Left ventricle myocardium superior (tissue), 1 donor: ENCODE measurements at regions not wholly inside any gene's neighbourhood (a gene's known extent, or its start where the extent isn't known, plus 50 kb on each side); places are given as distances from the start of the nearest gene placed in this dataset.

Experiments used
- ATAC-seq: fragments of 200-7000 bp; cut with Tn5 transposase; one replicate; pipeline ENCODE4 v1.9.1; 2020; ENCODE audit warnings: mild to moderate bottlenecking, moderate library complexity
- DNase-seq: peaks from one replicate; pipeline ENCODE4 v3.0.0-alpha.2; 2020
- intact Hi-C: fragments of 100-400 bp; cut with micrococcal nuclease; formaldehyde crosslinking; loops from one replicate; pipeline ENCODE4 v1.11.0; 2022
- donor health status: DM: no; HTN: yes; CAD: no; lungs with severe emphysema.

DNA sequence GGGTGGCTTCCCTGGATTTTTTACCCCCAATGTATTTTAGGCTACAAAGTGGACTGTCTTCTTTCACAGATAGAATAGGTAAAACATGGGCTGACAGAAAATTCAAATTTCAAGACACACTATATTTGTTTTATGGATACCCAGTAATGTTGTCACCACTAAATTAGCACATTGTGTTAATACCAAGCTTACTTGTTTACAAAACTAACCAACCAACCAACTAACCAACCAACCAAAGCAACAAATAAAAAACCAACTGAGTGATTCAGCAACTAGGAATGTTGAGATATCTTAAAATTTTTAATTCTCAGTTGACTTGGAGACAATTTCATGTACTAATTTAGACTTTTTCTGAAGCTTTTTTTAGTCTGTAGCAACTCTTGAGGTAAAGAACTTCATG, 69.3 kb upstream of the CTSC start:
- no peak for DNase-seq
- no peak for ATAC-seq
- intact Hi-C loops, result no loop called here

DNA sequence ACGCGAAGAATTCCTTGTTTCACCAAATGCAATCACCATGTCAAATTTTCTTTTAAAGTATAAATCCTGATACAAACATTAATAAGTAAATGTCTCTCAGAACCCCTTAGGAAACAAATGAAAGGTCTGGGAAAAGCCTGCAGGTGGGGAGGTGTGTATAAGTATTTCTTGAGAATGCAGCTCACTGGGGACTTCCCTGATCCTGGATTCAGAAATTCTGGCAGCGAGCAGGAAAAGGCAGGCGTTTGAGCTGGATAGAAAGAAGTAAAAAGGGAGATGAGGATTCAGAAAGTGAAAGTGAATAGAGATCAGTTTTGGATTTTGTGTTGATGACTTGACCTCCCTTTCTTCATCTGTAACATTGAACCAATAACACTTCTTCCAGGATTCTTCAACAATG, 68.3 kb upstream of the CTSC start:
- intact Hi-C loops, result no loop called here
- no peak for DNase-seq
- ATAC-seq, result no peak

DNA sequence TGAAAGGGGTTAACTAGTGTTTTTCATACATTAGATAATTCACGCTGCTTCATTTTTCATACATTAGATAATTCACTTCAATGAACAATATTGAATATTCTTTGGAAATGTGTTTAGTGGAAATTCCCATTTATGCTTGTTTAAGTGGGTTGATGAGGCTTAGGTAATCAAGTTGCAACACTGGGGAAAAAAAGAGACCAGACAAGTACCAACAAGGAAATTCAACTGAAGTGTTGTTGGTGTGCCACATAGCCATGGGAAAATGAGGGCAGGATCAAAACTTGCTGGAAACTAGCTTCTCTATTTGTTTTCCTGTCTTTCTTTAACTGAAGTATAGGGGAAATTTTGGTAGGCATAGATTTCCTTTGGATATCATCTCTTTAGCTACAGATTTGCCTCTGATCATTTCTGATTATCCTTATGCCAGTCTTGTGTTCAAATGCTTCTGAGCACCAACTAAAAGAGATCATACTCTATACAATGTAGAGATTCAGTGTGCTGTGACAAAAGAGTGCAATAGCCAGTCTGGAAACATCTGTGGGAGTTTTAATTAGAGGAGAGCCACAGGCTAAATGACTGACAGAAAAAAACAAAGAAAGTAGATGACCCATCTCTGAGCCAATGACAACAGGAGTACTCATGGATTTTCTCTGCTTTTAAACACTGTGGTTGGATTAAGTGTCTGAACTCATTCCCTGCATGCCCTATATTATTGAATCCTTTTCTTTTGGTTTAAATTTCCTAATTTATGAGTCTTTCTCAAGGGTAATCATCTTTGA, 67.6 kb upstream of the CTSC start:
- ATAC-seq, result no peak
- intact Hi-C loops, result no loop called here
- no peak for DNase-seq

DNA sequence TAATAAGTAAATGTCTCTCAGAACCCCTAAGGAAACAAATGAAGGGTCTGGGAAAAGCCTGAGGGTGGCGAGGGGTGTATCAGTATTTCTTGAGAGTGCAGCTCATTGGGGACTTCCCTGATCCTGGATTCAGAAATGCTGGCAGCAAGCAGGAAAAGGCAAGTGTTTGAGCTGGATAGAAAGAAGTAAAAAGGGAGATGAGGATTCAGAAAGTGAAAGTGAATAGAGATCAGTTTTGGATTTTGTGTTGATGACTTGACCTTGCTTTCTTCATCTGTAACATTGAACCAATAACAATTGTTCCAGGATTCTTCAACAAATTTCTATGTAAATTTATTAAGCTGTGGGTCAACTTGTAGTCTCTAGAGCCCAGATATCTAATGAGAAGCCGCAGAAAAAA, 66.9 kb upstream of the CTSC start:
- intact Hi-C loops, result no loop called here
- DNase-seq (no peak), ATAC-seq (peak; percentile 14)

GRCh38 chr11:88402784-88403183, 65.2 kb upstream of the CTSC start:
- DNase-seq (no peak), ATAC-seq (no peak)
- intact Hi-C loops, result no loop called here

DNA sequence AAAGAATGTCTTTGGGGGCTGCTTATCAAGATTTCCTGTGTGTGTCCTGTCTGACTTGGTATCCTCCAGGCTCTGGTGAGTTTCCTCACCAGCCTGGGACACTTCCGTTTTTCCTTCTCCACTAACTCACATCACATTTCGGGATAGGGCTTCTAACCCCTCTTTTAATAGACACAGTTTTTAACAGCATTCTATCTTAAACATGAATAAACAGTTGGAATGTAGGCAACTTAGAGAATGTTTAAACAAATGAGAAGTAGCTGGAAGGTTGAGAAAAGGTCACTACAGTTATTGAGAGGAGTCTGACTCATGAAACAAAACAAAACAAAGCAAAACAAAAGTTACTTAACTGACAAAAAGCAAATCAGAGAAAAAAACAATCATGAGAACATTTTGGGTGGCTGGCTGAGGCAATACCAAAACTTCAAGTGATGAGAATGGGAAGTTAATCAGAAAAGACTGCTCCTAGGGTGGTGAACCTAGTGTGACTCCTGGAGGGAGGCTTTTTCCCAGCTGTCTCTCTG, 64.7 kb upstream of the CTSC start:
- DNase-seq (no peak), ATAC-seq (peak; percentile 38)
- intact Hi-C loops, result no loop called here

DNA sequence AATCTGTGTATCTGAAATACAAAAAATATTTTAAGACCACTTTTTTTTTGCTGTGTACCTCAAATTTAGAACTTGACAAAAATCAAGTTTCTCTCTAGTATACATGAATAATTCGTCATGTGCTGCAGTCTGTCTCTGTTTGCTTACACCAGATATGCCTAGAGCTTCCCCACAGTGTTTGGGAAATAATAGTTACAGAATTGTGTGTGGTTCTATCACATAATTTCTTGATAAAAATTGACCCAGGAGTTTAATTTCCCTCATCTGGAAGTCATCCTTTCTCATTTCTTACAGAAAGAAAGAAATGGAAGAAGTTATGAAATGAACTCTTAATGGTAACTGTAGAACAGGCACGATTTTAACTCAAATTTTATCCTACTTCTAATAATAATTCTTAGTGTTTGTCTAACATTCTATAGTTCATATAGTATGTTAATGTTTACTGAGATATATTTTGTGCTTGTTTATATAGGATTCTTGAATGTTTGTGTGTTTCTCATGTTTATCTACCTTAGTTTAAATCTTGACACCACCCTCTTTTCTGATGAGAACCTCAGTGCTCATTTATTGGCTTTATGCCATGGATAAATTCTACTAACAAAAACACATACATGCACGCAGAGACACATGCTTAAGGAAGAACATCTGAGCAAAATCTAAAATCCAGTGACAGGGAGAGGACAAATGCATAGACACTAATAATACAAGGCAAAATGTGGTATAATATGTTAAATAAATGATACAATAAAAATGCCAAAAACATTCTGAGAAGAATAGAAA, 61.4 kb upstream of the CTSC start:
- intact Hi-C loops, result no loop called here
- DNase-seq, result no peak
- ATAC-seq, result no peak

DNA sequence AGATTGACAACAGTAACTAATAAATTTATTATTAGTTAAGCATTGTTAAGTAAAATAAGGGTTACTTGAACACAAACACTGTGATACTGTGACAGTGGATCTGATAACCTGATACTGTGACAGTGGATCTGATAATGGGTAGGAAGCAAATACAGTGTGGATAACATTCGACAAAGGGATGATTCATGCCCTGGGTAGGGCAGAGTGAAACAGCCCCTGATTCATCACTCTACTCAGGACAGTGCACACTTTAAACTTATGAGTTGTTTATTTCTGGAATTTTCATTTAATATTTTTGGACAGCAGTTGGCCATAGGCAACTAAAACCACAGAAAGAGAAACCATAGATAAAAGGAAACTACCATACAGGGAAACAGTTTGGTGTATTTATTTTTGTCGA, 60.8 kb upstream of the CTSC start:
- DNase-seq, result no peak
- ATAC-seq, result no peak
- intact Hi-C loops, result no loop called here

DNA sequence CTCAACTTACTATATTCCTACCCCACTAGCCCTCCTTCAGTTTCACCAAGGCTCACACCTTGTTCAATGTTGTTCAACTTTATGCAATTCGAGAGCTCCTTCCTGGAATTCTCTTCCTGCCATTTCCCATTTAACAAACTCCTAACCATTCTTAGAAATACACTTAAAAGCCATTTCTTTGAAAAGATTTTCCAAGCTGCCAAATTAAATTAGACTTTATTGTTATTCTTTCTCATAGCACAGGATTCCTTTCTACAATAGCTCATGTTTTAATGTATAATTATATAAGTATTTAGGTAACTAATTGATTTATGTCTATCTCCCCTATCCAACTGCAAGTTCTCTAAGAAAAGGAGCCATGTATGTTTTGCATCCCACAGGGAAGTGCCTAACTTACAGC, 52.7 kb upstream of the CTSC start:
- no peak for DNase-seq
- intact Hi-C loops, result no loop called here
- no peak for ATAC-seq

DNA sequence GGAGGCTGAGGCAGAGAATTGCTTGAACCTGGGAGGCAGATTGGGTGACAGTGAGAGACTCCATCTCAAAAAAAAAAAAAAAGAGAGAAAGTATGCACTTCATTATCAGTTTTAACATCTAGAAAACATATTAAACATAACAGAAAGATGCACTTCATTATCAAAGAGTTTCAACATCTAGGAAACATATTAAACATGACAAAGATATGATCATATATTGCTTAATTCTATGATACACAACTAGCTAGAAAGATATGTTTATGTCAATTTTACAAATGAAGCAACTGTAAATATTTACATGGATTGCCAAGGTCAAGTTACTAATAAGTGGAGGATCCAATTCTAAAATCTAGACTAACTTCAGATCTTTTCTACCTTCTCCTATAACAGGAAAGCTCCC, 50.4 kb upstream of the CTSC start:
- DNase-seq (no peak), ATAC-seq (no peak)
- intact Hi-C loops, result no loop called here
